GM18511 (cell line): ENCODE measurements at regions not wholly inside any gene's neighbourhood (a gene's known extent, or its start where the extent isn't known, plus 50 kb on each side); places are given as distances from the start of the nearest gene placed in this dataset.
A peak's percentile ranks its signal among the peaks of the same experiment; 100 is the strongest.

Source experiments
- ATAC-seq: cut with Tn5 transposase; IDR thresholded peaks from one replicate; pipeline ENCODE4 v1.9.1; 2021; ENCODE audit warnings: mild to moderate bottlenecking, moderate library complexity; ENCODE audit not compliant: unreplicated experiment

- ATAC-seq: peak; percentile 72
Observed at GRCh38 chr11:112797648-112798293, 163.4 kb upstream of the NCAM1 start.

DNA sequence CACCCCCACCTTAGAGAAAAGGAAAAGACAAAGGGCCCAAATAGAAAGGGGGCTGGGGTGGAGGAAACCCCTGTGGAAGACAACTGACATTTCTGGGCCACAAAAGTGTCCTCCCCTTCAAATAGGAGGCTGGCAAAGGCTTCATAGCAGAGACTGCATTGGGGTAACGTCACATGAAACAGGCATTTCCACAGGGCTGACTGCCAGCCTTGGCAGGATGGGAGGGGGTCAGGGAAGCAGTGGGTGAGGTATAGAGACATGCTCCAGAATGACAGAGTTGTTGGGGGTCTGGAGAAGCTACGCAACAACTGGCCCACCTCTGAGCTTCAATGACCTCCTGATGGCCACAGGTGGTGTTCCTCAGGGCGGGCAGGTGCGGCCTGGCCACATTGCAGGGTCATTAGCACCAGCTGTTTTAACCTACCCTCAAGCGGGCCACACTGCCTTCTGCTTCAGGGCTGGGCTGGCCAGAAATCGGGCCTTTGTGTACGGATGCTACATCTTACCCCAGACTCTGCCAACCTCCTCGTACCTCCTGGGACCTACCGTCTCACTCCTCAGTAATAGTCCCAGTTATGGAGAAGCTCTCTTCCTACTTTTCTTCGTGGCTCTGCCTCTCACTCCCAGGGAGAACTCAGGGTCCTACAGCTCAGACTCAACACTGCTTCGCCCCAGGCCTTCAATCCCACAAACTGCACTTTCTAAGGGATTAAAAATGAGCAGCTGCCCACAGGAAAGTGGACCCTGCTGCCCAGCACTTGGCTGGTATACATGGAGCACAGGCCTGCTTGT is 160.0 kb upstream of the NCAM1 start:
- no peak for ATAC-seq

DNA sequence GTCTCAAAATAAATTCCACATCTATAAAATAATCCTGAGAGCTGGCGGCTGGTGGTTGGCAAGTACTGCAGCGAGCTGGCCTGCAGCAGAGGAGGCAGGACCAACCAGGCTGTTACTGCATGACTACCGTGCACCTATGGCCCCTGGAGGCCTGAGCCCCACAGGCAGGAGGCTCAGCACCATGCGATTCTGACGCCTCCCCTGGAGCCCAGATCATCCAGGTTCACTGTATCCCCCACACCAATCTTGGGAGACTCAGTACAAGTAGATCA is 159.5 kb upstream of the NCAM1 start:
- ATAC-seq: no peak

GRCh38 chr11:112805658-112806057 is 155.6 kb upstream of the NCAM1 start:
- no peak for ATAC-seq

GRCh38 chr11:112806256-112806655 is 155.0 kb upstream of the NCAM1 start:
- no peak for ATAC-seq

- ATAC-seq: no peak
Observed at GRCh38 chr11:112806876-112807275, 154.3 kb upstream of the NCAM1 start.

DNA sequence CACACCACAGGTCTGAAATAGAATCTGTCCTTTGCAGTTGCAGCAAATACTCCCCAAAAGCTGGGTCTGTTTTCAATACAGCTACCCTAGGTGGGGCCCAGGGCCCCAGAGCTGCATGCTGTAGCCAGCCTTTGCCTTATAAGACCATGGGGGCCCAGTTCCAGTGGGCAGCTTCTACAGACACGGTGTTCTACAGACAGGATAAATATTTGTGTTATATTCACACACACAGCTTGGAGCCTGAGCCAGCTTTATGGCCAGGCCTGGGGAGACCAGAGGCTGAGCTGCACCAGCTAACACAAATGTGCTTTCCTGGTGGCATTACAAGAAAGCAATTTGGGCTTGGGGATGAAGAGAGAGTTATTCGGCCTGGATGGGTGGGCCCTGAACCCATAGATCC is 151.8 kb upstream of the NCAM1 start:
- no peak for ATAC-seq

DNA sequence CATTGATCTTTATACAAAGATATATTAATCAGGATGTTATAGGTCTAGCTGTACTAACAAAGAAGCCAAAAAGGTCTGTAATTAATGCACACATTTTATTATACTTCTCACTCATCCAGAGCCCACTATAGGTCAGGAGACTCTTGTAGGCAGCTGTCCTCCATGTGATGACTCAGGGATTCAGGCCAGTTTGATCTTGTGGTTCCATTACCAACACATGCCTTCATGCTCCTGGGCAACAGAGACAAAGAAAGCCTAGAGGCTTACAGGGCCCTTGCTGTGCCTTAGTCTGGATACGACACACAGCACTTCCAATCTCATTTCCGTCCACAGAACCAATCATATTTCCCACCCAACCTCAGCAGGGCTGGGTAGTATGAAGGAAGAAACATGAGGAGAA is 150.3 kb upstream of the NCAM1 start:
- ATAC-seq: no peak

DNA sequence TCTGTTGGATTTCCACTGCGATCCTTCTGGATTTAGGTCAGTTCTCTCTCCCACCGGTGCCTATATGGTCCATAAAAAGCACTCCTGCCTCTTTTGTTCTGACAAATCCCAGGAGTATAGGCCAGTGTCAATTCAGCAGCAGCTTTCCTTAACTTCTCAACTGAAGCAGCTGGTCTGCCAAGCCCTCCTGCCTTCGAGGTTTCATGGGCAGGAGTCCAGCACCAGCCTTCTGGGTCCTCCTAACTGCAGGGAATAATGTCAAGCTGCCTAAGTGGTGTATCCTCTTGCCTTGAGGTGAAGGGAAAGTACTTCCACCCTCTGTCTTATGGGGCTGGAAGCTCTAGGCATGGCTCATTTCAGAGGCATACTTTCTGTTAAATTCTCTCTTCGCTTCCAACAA is 149.4 kb upstream of the NCAM1 start:
- ATAC-seq: no peak

GRCh38 chr11:112812729-112813128 is 148.5 kb upstream of the NCAM1 start:
- ATAC-seq: no peak

DNA sequence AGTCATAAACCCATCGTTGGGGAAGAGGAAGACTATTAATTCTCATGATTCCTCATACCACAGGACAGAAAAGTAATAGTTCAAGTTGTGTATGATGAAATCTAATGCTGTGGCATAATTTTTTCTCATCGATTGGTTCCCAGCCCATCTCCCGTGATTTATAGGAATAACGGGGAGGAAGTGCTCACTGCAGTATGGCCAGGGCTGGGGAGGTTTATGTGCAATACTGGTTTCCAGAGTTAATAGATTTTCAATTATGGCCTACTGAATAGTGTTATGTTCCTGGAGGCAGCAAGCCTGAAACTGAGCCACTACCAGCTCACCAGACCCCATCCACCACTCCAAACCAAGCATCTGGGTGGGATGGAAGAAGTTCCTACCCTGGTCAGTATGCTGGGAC is 147.1 kb upstream of the NCAM1 start:
- ATAC-seq: no peak

DNA sequence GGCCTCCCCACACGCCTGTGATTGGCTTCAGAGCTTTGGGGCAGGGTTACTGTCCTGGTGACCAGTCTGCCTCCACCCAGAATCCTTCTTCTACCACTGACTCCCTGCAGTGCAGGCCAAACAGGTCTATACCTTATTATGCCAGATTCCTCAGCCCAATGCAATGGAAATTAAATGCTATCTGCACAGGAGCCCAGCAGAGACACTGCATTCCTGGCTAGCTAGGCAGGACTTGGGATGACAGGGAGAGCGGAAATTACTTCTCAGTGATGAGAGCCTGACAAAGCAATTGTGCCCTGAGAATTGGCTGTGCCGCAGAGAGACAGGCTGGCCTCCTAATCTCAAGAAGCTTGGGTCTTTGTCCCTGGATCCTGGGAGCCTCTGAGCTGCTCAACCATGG is 143.8 kb upstream of the NCAM1 start:
- ATAC-seq: no peak

- no peak for ATAC-seq
Observed at GRCh38 chr11:112822478-112823274, 138.5 kb upstream of the NCAM1 start.

DNA sequence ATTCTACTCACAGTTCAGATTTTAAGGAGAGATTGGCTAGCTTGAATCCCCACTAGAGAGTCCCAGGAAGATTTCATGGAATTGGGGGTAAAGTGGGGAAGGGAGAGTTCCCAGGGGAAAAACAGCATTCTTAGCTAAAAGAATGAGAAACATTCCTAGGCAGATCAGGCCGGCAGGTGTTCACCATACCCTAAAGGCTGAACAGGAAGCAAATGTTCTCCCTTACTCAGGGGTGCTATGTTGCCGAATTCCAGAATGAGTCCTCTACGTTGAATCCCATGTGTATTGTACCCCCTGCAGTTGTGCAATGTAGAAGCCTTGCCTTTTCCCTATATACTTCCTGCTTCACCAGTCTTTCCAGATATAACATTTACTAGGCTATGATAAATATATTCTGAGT is 135.2 kb upstream of the NCAM1 start:
- no peak for ATAC-seq

- ATAC-seq: no peak
Observed at GRCh38 chr11:112826788-112827187, 134.4 kb upstream of the NCAM1 start.

GRCh38 chr11:112828421-112828820 is 132.8 kb upstream of the NCAM1 start:
- no peak for ATAC-seq

DNA sequence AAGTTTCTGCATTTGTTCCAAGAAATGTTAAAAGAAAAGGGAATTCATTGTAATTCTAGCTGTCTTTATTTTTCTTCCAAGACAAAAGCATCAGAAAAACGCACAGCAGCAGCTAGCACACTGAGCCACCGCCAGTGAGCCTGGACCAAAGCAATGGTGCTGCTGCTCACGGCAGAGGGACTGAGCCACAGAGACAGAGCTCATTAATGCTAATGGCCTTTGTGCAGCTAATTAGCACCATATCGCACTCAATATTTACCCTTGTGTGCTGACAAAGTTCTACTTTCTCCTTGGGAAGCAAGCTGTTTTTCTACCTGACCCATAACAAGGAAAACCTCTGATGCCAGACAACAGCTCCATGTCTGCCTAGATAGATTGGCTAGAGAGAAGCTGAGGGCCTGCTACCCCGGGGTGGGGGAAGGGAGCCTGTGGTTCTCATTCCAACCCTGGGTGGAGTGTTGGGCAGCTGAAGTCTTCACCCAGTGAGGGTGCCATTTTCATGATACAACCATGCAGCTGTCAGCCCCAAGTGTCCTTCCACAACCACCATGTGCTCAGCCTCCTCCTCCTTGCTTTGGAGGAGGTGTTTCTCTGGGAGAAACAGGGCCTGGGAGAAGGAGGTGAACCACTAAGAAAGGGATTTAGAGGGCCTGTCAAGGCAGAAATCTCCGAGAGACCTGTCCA is 131.1 kb upstream of the NCAM1 start:
- no peak for ATAC-seq

DNA sequence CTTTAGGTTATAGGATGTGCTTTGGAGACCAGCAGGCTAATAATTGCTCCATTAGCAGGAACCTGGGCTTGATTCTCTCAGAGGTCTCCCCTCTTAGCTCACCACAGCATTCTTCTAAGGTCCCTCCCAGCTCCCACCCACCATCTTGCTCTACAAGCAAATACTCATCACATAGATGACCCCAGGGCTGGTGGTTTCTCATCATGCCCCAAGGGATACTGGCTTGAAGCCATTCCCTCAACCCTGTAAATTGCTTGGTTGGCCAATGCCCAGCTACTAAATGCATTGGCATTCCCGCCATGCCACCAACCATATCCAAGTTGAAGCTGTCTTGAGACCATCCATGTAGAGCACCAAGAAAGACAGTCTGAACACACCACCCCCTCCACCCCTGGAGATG is 130.2 kb upstream of the NCAM1 start:
- no peak for ATAC-seq

DNA sequence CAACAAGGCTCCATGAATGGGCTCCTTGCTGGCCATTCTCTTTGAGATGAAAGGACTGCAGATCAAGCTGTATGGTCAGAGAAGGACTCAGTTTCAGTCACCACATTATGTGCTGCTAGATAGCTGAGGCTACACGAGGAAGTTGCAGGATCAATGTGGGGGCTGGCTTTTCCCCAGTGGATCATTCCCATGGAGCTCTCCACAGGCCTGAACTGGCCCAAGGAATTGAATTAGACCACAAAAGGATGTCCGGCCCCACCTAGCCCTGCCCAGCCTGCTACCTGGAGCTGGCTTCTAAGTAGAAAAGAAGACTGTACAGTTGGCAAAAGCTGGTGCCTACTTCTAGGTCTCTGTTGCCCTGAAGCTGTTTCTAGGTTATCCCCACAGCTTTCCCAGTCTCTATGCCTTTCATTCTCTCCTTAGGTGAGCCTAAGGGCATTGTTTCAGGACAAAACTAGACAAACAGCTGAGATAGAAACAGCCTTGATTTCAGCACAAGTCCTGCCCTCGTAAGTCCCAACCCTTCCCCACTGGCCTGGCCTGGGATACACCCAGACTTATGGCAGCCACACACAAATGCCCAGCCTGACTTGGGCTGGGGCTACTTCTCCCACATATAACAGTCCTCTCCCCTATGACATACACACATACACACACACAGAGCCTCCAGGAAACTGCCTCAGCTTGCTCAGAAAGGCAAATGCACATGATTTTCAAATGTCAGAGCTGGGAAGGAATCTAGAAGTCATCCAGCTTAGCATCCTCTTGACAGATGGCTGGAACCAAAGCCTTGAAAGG is 129.1 kb upstream of the NCAM1 start:
- ATAC-seq: no peak

GRCh38 chr11:112834277-112834755 is 126.9 kb upstream of the NCAM1 start:
- no peak for ATAC-seq
